GM12878 (cell line): ENCODE measurements at regions not wholly inside any gene's neighbourhood (a gene's known extent, or its start where the extent isn't known, plus 50 kb on each side); places are given as distances from the start of the nearest gene placed in this dataset.

Source experiments
- ATAC-seq: fragments of 200-7000 bp; cut with Tn5 transposase; 3 replicates; pipeline ENCODE4 v1.9.1; 2020; ENCODE audit warnings: mild to moderate bottlenecking, moderate library complexity
- BruUV-seq: library from RNA; stranded (reverse); fragments of 400-500 nt; replicated peaks from 2 replicates; lab custom pipeline; 2021; lab: Mats Ljungman, UMichigan
- CTCF ChIA-PET: fragments of 300-600 bp; sonication (Branson Sonifier 250); formaldehyde crosslinking; extraction: SDS; loops from one replicate; lab custom pipeline; 2021; ENCODE audit warnings: inconsistent platforms; lab: Yijun Ruan, JAX
- POLR2A ChIA-PET: fragments of 350-600 bp; formaldehyde crosslinking; extraction: SDS; loops from one replicate; lab custom pipeline; 2021; ENCODE audit warnings: inconsistent platforms; lab: Charles Lee
- RAD21 ChIA-PET: fragments of 300-600 bp; sonication (Branson Sonifier 250); formaldehyde crosslinking; loops from one replicate; lab custom pipeline; 2023; ENCODE audit warnings: antibody characterized with exemption; ENCODE audit not compliant: unreplicated experiment; lab: Charles Lee
- SMC1A ChIA-PET: fragments of 300-600 bp; sonication (Branson Sonifier 250); formaldehyde crosslinking; loops from one replicate; lab custom pipeline; 2023; ENCODE audit not compliant: unreplicated experiment, uncharacterized antibody; lab: Charles Lee
- DNase-seq: peaks from one replicate; pipeline ENCODE4 v3.0.0-alpha.2; 2011; ENCODE audit warnings: low read depth, low spot score
- FAIRE-seq: peaks from 3 replicates; lab custom pipeline; 2011; peaks lifted over from hg19 to GRCh38; lab: Jason Lieb, UNC
- H2AFZ ChIP-seq: 2 replicates; pipeline ENCODE4 v1.6.0; 2011; ENCODE audit warnings: low read depth, low read length, control low read depth; ENCODE audit not compliant: control insufficient read depth
- H3K27ac ChIP-seq: 2 replicates; pipeline ENCODE4 v1.5.1; 2011; ENCODE audit warnings: control low read depth; ENCODE audit not compliant: control insufficient read depth, insufficient read depth
- H3K27me3 ChIP-seq, 2 experiments: replicated peaks in 1 of 2; 2 replicates each; pipeline versions ENCODE4 v1.6.0 to v1.6.1; 2011; ENCODE audit warnings: low read length in 1 of 2; ENCODE audit not compliant: control insufficient read depth in 2 of 2, insufficient read depth in 2 of 2
- H3K36me3 ChIP-seq, 2 experiments: 2 replicates each; pipeline ENCODE4 v1.5.1; 2011; ENCODE audit warnings: low read length in 1 of 2; ENCODE audit not compliant: control insufficient read depth in 2 of 2, insufficient read depth in 2 of 2
- H3K4me1 ChIP-seq: 2 replicates; pipeline ENCODE4 v1.6.1; 2011; ENCODE audit warnings: mild to moderate bottlenecking, low read length, moderate library complexity, mixed read lengths; ENCODE audit not compliant: control insufficient read depth, insufficient read depth
- H3K4me2 ChIP-seq: 2 replicates; pipeline ENCODE4 v1.6.0; 2011; ENCODE audit warnings: control low read depth; ENCODE audit not compliant: control insufficient read depth, insufficient read depth
- H3K4me3 ChIP-seq: fragments of 200-600 bp; sonication (generic); 2 replicates; pipeline ENCODE4 v1.5.1; 2016
- H3K79me2 ChIP-seq: 2 replicates; pipeline ENCODE4 v1.6.0; 2011; ENCODE audit warnings: low read length; ENCODE audit not compliant: control insufficient read depth, insufficient read depth
- H3K9ac ChIP-seq: 2 replicates; pipeline ENCODE4 v1.8.0; 2011; ENCODE audit warnings: low read length, control low read depth, mixed read lengths; ENCODE audit not compliant: control insufficient read depth, insufficient read depth
- H3K9me3 ChIP-seq: replicated peaks from 3 replicates; pipeline ENCODE4 v1.5.1; 2011; ENCODE audit warnings: mild to moderate bottlenecking, low read length; ENCODE audit not compliant: control insufficient read depth, insufficient read depth
- H4K20me1 ChIP-seq: 2 replicates; pipeline ENCODE4 v1.6.0; 2011; ENCODE audit not compliant: control insufficient read depth, insufficient read depth
- CHD2 ChIP-seq: IDR thresholded peaks from 2 replicates; pipeline ENCODE4 v1.6.1; 2011; ENCODE audit warnings: low read depth, low read length, improper control_type of control experiment, borderline replicate concordance
- CREM ChIP-seq: IDR thresholded peaks from 2 replicates; pipeline ENCODE4 v1.6.1; 2014; ENCODE audit warnings: antibody characterized with exemption, low read depth
- DPF2 ChIP-seq: fragments of 450-650 bp; IDR thresholded peaks from 2 replicates; pipeline ENCODE4 v1.6.1; 2017; ENCODE audit warnings: mild to moderate bottlenecking
- EED ChIP-seq: sonication (generic); IDR thresholded peaks from 2 replicates; pipeline ENCODE4 v1.6.1; 2016; ENCODE audit warnings: antibody characterized with exemption, low read depth
- MYC ChIP-seq: IDR thresholded peaks from 2 replicates; pipeline ENCODE4 v1.6.1; 2011; ENCODE audit warnings: mild to moderate bottlenecking, low read length, moderate library complexity, inconsistent platforms; ENCODE audit not compliant: insufficient read depth, insufficient replicate concordance, insufficient read length, severe bottlenecking
- NFYA ChIP-seq: IDR thresholded peaks from 2 replicates; pipeline ENCODE4 v1.6.1; 2011; ENCODE audit warnings: low read depth, mild to moderate bottlenecking, low read length, improper control_type of control experiment, borderline replicate concordance
- RAD51 ChIP-seq: fragments of 450-650 bp; IDR thresholded peaks from 2 replicates; pipeline ENCODE4 v1.6.1; 2016; ENCODE audit warnings: moderate library complexity, mild to moderate bottlenecking, inconsistent platforms
- RFX5 ChIP-seq: IDR thresholded peaks from 2 replicates; pipeline ENCODE4 v1.6.1; 2011; ENCODE audit warnings: low read depth, low read length, improper control_type of control experiment
- SMARCA5 ChIP-seq: fragments of 450-650 bp; IDR thresholded peaks from 2 replicates; pipeline ENCODE4 v1.6.1; 2017; ENCODE audit warnings: mild to moderate bottlenecking
- ZBED1 ChIP-seq: IDR thresholded peaks from 2 replicates; pipeline ENCODE4 v1.6.1; 2016; ENCODE audit warnings: borderline replicate concordance
- ZNF274 ChIP-seq: IDR thresholded peaks from one replicate; pipeline ENCODE4 v1.8.0; 2011; ENCODE audit not compliant: insufficient read length, insufficient read depth
- WGBS: methylation state at CpG from one replicate; pipeline ENCODE4 v1.1.6; 2016; ENCODE audit warnings: low lambda C conversion rate; ENCODE audit not compliant: insufficient replicate concordance, insufficient coverage; ENCODE audit errors: missing lambda C conversion rate; 5-methylcytosine and 5-hydroxymethylcytosine counted together
- in situ Hi-C: fragments of 300-500 bp; cut with MboI; formaldehyde crosslinking; loops from 9 replicates; pipeline ENCODE4 v1.14.3; 2018; ENCODE audit warnings: mixed read lengths
- intact Hi-C: fragments of 100-400 bp; cut with micrococcal nuclease; formaldehyde crosslinking; loops from one replicate; pipeline ENCODE4 v1.14.2; 2022; ENCODE audit not compliant: unreplicated experiment
- TF ChIP-seq, protein P1 (sequence below): fragments of 450-650 bp; formaldehyde crosslinking; IDR thresholded peaks from 2 replicates; pipeline ENCODE4 v1.4.0; 2022; ENCODE audit warnings: mild to moderate bottlenecking, moderate library complexity

DNA sequence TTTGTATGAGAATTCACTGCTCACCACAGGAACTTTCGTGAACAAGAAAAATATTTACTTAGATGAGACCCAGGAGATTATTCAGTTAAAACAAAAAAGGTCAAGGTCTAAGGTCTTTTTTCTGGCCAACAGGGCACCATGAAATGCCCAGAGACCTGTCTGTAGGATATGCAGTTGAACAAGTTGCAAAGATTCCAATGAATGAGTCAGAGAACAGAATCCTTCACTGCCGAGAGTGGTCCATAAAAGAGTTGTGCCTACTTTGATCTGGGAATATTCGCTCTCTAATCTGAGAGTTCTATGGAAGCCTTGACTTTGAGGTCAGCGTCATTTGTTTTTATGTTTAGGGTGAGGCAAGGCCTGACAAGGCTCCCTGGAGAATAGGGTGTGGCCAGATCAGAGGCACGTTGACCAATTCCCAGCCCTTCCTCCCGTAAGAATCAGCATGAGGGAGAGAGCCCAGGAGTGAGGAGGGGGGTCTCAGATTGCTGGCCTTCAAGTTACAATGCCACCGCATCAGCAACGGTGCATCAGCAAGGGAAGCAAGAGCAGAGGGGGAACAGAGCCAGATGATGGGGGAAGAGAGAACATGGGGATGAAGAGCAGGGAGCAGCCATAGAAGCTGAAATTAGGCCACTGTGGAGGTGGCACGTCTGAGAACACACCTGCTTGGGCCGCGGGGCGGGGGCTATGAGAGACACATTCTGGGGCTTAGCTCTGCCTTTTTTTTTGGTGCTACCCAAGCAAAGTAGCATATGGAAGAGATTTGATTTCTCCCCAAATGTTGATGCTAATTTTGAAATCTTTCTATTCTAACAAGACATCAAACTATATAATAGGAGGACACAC, 206.4 kb upstream of the RAB4A start (continued):
- no peak for TF ChIP-seq RFX5
- TF ChIP-seq NFYA, result no peak

DNA sequence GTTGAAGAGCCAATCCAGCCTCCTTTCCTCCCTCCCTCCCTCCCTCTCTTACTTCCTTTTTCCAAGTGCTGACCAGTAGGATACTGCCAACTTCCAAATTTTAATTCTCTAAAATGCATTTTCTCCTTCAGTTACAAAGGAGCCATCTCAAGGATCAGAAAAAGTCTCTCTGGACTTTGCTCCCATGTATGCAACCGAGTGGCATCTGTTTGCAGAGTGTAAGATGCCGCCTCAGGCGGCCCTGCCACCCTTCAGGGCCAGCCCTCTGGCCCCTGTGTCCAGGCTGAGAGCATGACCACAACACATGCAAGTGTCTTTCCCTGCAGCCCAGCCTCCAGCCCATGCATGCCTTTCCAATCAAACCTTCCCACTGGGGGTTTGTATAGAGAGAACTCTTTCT, 205.3 kb upstream of the RAB4A start:
- no peak overlapping the region for H3K4me3 ChIP-seq
- H3K4me1 ChIP-seq, result no peaks in the 10 kb centered on the region
- H4K20me1 ChIP-seq, result no peaks in the 10 kb centered on the region
- H3K27me3 ChIP-seq, result peaks cover 4 to 5% of the 10 kb centered on the region in 2 experiments; a peak in 3 of 4 replicates
- 21% methylated on average over 3 of the region's 3 CpGs for WGBS
- H3K9ac ChIP-seq, result no peak overlapping the region
- no peaks in the 10 kb centered on the region for H3K9me3 ChIP-seq
- DNase-seq (no peak), ATAC-seq (no peak), FAIRE-seq (no peak)
- SMC1A ChIA-PET, result no interaction called here
- no peak overlapping the region for H3K4me2 ChIP-seq
- intact Hi-C loops, result no loop called here
- RAD21 ChIA-PET, result no interaction called here
- H3K79me2 ChIP-seq, result no peaks in the 10 kb centered on the region
- H3K36me3 ChIP-seq, result no peaks in the 10 kb centered on the region
- in situ Hi-C loops, result no loop called here
- POLR2A ChIA-PET, result no interaction called here
- H2AFZ ChIP-seq, result no peak overlapping the region
- CTCF ChIA-PET, result no interaction called here
- H3K27ac ChIP-seq, result no peak overlapping the region
- no TSS peak for BruUV-seq
- no peak for TF ChIP-seq ZNF274
- no peak for TF ChIP-seq MYC
- TF ChIP-seq, protein P1, sequence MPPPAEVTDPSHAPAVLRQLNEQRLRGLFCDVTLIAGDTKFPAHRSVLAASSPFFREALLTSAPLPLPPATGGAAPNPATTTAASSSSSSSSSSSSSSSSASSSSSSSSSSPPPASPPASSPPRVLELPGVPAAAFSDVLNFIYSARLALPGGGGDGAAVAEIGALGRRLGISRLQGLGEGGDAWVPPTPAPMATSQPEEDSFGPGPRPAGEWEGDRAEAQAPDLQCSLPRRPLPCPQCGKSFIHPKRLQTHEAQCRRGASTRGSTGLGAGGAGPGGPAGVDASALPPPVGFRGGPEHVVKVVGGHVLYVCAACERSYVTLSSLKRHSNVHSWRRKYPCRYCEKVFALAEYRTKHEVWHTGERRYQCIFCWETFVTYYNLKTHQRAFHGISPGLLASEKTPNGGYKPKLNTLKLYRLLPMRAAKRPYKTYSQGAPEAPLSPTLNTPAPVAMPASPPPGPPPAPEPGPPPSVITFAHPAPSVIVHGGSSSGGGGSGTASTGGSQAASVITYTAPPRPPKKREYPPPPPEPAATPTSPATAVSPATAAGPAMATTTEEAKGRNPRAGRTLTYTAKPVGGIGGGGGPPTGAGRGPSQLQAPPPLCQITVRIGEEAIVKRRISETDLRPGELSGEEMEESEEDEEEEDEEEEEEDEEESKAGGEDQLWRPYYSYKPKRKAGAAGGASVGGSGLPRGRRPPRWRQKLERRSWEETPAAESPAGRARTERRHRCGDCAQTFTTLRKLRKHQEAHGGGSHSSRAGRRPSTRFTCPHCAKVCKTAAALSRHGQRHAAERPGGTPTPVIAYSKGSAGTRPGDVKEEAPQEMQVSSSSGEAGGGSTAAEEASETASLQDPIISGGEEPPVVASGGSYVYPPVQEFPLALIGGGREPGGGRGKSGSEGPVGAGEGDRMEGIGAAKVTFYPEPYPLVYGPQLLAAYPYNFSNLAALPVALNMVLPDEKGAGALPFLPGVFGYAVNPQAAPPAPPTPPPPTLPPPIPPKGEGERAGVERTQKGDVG (CRISPR knock-in tag), result no peak
- TF ChIP-seq RAD51, result no peak
- TF ChIP-seq CHD2, result no peak
- TF ChIP-seq ZBED1, result no peak
- TF ChIP-seq DPF2, result no peak
- no peak for TF ChIP-seq CREM
- TF ChIP-seq SMARCA5, result no peak
- TF ChIP-seq EED, result no peak
